ENCODE measurements at regions not wholly inside any gene's neighbourhood (a gene's known extent, or its start where the extent isn't known, plus 50 kb on each side); places are given as distances from the start of the nearest gene placed in this dataset.

DNA sequence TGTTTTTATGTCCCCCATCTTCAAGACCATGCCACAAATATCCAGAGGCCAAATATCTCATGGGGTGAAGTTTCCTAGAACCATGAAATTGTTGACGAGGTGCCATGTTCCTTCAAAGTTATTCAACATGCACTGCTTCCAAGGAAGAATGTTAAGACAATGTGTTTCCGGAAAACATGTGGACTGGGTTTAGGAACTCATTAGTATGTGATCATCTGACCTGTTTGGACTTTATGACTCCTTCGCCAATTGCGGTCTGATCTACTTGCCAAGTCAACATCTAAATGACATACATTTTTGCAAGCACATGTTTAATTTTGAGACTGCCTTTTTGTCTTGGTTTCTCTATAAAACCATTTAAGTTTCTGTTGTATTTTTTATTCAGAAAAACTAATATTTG is 234.8 kb downstream of the MAF start:
- DNase-seq, result no peak

GRCh38 chr16:79363484-79363883 is 237.1 kb downstream of the MAF start:
- DNase-seq, result no peak

DNA sequence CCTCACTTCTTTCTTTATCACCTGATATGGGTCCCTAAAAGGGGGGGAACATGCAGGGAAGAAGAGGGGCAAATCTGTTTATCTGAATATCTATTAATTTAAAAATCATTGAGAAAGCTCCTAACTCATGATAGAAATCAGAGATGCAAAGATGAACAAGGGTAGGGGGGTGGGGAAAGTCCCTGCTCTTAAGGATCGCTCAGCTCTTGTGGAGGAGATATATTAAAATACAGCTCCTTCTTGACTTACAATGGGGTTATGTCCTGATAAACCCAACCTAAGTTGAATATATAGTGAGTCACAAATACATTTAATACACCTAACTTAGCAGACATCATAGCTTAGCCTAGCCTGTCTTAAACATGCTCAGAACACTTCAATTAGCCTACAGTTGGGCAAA is 237.5 kb downstream of the MAF start:
- DNase-seq, result no peak

DNA sequence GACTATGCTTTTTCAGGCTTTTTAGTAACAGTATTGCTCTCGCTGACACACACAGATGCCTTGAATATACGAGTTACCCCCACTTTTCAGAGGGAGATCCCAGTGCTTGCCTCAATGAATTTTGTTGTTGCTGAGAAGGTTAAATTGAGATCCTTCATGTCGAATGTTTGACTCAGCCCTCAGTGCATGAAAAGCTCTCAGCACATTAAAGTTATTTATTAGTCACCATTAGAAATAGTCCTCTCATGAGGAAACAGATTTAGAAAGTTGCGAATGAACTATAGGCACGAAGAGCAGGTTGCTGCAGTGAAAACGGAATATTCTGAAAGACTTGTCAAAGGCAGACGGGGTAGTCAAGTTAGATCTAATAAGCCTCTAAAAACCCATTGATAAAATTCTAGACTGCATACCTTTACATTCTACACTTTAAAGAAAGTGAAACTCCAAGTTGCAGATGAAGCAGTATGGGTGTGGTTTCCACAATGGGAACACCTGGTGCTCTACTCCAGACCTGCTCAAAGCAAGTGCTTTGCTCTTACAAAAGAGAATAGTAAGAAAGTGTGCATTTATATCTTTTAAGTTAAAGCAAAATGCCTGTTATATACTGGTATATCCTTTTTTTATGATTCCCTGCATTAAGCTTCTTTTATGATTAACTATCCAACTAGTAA is 238.1 kb downstream of the MAF start:
- no peak for DNase-seq

DNA sequence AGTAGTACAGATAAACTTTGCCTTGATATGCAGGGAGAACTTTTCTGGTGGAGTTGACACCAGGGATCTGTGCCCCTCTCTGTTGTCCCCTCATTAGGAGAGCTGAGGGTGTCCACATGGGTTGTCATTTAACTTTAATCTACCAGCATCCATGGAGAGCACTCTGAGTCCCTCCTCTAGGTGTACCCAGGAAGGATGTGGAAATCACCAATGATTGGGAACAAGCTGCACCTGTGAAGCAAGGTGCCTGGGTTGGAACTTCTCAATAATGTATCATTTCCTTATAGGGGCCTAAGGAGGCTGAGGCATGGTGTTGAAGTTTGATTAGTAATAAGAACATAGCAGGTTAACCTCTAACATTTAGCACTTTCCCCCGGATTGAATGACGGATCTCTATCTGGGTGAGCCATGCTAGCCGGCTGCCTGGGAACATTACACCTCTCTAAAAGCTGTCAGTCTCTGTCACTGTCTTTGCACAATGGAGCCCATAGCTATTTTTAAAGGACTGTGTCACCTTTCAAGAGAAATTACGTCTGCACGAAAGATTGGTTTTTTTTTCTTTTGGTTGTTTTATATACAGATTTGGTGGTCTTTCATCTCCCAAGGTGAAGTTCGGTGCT is 239.3 kb downstream of the MAF start:
- DNase-seq, result no peak

- no peak for DNase-seq
These were observed 240.3 kb downstream of the MAF start for GRCh38 chr16:79360267-79360666.

- DNase-seq, result no peak
These were observed 241.5 kb downstream of the MAF start for GRCh38 chr16:79359082-79359481.

DNA sequence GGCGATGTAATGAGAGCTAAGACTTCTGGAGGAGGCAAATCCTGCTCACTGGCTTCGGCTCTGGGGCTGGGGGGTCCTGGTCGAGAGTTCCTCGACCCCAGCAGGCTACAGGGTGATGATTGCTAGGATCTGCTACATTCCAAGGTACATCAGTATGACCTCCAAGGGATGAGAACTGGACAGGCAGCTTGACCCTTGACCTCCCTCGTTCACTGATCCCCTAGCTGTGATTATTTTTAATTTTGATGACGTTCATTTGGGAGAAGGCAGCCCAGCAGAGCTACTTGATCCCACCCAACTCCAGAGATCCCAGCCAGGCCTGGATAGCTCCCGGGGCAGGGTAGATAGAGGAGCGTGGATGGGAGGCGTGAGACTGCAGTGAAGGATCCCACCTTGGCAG is 242.3 kb downstream of the MAF start:
- DNase-seq, result no peak

GRCh38 chr16:79355600-79356358 is 244.8 kb downstream of the MAF start:
- DNase-seq, result no peak

GRCh38 chr16:79351927-79352326 is 248.6 kb downstream of the MAF start:
- no peak for DNase-seq

DNA sequence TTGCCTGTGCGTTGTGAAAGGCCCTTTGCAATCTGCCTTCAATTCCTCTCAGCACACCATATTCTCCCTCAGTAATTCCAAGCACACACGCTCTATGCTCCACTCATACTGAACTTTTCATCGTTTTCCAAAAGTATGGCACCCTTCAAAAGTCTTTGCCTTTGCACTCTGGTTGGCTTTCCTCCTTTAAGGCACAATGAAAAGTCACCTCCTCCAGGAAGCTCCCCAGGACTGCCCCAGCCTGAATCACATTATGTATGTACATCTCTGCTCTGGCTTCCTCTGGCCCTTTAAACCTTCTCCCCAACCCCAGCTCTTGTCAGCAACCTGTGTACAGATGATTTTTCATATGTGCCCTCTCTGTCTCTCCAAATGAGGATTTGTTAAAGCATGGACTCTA is 250.7 kb downstream of the MAF start:
- no peak for DNase-seq

GRCh38 chr16:79348521-79349306 is 251.8 kb downstream of the MAF start:
- DNase-seq, result no peak

DNA sequence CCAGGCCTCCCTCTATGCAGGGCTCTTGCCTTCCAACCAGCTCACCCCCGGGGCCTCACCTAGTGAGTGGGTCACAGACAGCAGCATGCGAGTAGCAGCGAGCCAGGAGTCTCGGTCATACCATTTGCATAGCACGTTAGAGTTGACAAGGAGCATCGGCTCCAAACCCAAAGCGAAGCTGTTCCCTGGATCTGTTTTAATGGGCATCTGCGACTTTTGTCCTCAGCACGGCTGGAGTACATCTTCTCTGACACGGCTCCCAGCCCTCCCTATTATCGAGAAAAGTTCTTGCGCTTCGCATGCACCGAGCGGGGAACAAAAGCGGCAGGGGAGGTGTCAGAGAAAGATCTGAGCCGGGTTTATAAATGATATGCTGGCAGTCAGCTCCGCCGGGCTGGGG is 253.3 kb downstream of the MAF start:
- DNase-seq, result peak; percentile 47

GRCh38 chr16:79339863-79340262 is 260.7 kb downstream of the MAF start:
- DNase-seq, result no peak

DNA sequence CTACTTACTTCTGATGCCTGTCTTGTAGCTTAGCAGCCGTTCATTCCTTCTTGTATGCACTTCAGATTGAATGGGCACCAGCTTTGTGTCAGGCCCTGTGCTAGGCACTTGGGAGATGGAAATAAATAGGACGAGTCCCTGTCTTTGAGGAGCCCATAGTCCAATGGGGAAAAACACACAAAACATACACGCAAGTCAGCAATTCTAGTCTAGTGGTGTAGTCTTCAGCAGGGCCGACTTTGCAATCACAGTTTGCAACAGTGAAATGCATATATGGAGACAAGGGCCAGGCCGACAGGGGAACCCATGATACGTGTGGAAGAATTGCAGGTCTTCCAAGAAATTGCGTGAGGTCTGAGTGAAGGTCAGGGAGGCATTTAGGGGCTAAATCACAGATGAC is 262.6 kb downstream of the MAF start:
- DNase-seq, result no peak

DNA sequence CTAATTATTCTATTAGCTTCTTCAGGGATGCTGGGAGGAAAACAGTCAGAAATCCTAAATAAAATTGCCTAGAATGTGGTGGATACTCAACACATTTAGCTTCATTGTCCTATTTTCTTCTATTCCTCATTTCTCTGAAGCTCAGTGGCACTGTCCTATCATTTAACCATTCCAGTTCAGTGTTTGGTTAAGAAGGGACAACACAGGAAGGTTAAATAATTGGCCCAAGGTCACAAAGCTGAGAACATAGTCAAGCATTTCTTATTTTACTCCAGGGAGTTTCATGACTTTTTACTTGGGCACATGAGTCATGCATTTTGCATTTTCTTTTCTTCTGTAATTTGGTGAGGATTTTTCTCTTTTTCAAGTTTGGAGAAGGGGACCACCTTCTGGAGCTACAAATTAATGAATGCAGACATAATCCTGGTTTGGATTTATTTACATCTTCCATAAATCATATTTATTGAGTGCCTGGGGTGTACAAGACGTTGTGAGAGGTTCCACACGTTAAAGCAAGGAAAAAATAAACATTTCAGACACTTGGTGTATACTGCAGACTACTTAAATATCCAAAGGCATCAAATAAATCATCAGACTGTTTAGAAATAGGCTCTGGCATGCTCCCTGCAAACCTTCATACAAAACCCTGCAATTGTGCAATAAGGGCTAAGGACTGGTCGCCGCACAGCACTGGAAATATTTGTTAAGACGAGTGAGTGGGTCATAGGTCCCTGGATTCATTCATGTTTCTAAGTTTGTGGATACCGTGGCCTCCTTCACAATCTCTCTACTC is 263.9 kb downstream of the MAF start:
- DNase-seq, result no peak

GRCh38 chr16:79334127-79334526 is 266.4 kb downstream of the MAF start:
- no peak for DNase-seq

GRCh38 chr16:79331066-79331465 is 269.5 kb downstream of the MAF start:
- DNase-seq, result no peak

DNA sequence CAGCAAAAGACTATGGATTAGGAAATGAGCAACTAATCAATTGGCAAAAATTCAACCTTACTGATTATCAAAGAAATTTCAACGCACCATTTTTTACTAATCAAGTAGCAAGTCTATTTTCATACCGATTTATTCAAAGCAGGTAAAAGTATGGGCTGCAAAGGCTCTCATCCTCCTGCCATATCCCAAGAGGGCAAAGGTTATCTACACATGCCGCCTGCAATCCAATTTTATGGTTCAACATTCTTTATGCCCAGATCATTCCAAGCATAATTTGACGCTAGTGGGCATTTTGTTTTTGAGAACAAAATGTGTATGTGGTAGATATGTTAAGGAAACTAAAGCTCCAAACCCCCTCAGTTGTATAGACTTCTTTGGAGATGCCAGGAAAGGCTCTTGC is 270.6 kb downstream of the MAF start:
- no peak for DNase-seq

DNA sequence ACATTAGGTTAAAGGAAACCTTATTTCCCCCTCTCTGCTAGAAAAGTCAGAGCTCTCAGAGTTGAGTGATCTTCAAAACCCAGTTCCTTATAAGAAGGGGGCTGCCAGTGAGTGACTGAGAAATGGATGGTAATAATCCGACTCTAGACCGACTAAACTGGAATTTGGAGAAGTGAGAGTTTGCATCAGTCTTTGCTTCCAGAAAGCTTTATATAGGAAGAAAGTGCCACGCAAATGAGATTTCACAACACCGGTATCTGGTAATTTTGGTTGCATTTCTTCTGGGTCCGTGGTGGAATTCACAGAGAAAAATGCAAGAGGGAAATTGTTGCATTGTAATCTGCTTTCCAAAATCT is 271.4 kb downstream of the MAF start:
- DNase-seq, result no peak

DNA sequence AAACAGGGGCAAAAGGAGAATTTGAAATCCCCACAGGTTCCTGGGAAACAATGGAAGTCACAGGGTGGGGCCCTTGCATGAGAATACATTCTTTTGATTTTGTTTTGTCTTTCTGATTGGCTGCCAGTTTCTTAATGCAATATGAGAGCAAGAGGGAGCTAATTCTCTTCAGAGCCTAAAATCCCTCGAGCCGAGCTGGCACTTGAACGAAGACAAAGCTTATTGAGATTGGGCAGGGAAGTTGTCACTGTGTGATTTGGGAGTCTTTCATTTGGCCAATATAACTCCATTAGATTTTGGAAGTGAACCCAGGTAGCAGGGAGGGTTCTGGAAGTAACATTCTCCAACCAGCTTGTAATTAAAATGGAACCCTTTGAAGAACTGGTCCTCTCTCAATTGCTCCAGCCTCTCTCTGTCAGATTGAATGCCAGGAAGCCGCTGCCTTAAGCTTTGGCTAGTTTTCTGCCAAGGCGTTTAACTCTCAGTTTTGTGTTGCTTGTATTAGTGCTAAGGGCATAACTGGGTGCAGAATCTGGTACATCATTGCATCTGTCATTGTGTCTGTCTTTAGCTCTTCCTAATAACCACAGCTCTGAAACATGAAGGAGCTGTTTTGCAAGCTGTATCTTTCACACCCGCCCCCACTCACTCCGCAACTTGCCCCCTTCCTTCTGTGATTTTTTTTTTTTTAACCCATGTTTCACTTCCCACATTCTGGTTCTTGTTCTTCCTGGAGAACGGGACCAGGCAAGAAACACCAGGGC is 272.0 kb downstream of the MAF start:
- no peak for DNase-seq

DNA sequence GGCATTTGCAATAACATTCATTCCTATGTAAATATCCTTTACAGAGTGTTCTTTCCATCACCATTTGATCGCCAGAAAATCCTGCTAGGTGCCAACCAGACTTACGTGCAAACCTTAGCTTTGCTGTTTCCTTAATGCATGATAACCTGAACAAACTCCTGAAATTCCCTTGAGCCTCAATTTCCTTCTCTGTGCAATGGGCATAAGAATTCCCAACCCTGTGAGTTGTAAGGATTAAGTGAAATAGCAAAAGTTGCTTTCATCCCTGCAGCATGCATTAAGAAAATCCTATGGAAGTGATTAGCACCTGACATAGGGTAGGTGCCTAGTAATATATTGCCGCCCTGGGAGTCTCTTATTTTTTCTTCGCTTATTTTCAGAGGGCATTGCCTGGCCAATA is 272.7 kb downstream of the MAF start:
- no peak for DNase-seq

All from right forelimb (tissue), 1 donor.